GM21423 (cell line): ENCODE measurements at regions not wholly inside any gene's neighbourhood (a gene's known extent, or its start where the extent isn't known, plus 50 kb on each side); places are given as distances from the start of the nearest gene placed in this dataset.

Experiments
- ATAC-seq: cut with Tn5 transposase; IDR thresholded peaks from one replicate; pipeline ENCODE4 v1.9.1; 2021; ENCODE audit warnings: mild to moderate bottlenecking, moderate library complexity; ENCODE audit not compliant: unreplicated experiment

- ATAC-seq, result no peak
Observed at GRCh38 chr2:133666621-133667020, 98.4 kb upstream of the NCKAP5 start.

- no peak for ATAC-seq
Observed at GRCh38 chr2:133667085-133667484, 98.8 kb upstream of the NCKAP5 start.

- no peak for ATAC-seq
Observed at GRCh38 chr2:133667968-133668367, 99.7 kb upstream of the NCKAP5 start.

- no peak for ATAC-seq
Observed at GRCh38 chr2:133668547-133668946, 100.3 kb upstream of the NCKAP5 start.

GRCh38 chr2:133673305-133673905, 105.1 kb upstream of the NCKAP5 start:
- no peak for ATAC-seq

GRCh38 chr2:133674066-133674432, 105.8 kb upstream of the NCKAP5 start:
- ATAC-seq, result no peak

- ATAC-seq, result no peak
Observed at GRCh38 chr2:133674433-133675331, 106.4 kb upstream of the NCKAP5 start.

- no peak for ATAC-seq
Observed at GRCh38 chr2:133676392-133677130, 108.3 kb upstream of the NCKAP5 start.

- no peak for ATAC-seq
Observed at GRCh38 chr2:133680343-133681049, 112.2 kb upstream of the NCKAP5 start.

GRCh38 chr2:133682347-133682746, 114.1 kb upstream of the NCKAP5 start:
- no peak for ATAC-seq

GRCh38 chr2:133682906-133683305, 114.6 kb upstream of the NCKAP5 start:
- ATAC-seq, result no peak

- no peak for ATAC-seq
Observed at GRCh38 chr2:133685636-133686215, 117.5 kb upstream of the NCKAP5 start.

- ATAC-seq, result no peak
Observed at GRCh38 chr2:133690780-133691179, 122.5 kb upstream of the NCKAP5 start.

GRCh38 chr2:133691336-133691735, 123.1 kb upstream of the NCKAP5 start:
- no peak for ATAC-seq

- no peak for ATAC-seq
Observed at GRCh38 chr2:133705287-133705686, 137.0 kb upstream of the NCKAP5 start.

GRCh38 chr2:133710613-133711012, 142.3 kb upstream of the NCKAP5 start:
- no peak for ATAC-seq

GRCh38 chr2:133711201-133711600, 142.9 kb upstream of the NCKAP5 start:
- ATAC-seq, result no peak

- no peak for ATAC-seq
Observed at GRCh38 chr2:133711806-133712205, 143.5 kb upstream of the NCKAP5 start.

- no peak for ATAC-seq
Observed at GRCh38 chr2:133712369-133712768, 144.1 kb upstream of the NCKAP5 start.

GRCh38 chr2:133713049-133713580, 144.9 kb upstream of the NCKAP5 start:
- ATAC-seq, result no peak
